ENCODE measurements at regions not wholly inside any gene's neighbourhood (a gene's known extent, or its start where the extent isn't known, plus 50 kb on each side); places are given as distances from the start of the nearest gene placed in this dataset.

DNA sequence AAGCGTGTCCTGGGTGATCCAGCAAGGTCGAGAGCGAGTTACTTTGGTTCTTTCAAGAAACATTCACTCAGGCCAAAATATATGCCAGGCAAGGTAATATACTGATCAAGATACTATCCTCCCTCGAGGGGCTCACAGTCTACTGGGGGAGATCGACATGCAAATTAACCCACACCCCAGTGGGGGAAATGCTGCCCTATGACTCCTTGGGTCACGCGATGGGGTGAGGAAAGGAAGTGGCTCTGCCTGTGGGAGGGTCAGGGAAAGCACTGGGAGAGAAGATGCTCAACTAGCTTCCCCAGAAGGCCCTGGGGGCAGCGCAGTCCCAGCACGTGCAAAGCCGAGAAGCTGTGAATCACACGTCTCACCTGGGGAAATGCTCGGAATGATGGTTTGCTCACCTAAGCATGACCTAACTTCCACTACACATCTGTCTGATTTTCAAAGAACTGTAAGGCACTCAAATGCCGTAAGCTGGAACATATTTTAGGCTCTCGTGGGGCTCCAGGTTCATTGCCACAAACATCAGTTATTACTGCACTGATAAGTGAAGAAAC, 130.7 kb downstream of the RCN1 start:
- 95% methylated on average over 14 of the region's 14 CpGs for WGBS (ENCODE audit: insufficient coverage)
- Histone ChIP-seq H3K27me3 (replicated peaks in 2 of 5; ENCODE audit: control insufficient read depth in 4 of 5, insufficient read depth in 5 of 5, low read length in 4 of 5) (no peaks in the 10 kb centered on the region), H3K4me1 (ENCODE audit: control extremely low read depth in 1 of 4, control insufficient read depth in 4 of 4, insufficient read depth in 4 of 4, low read length in 3 of 4) (no peaks in the 10 kb centered on the region), H3K4me3 (ENCODE audit: control insufficient read depth in 1 of 7, extremely low read depth in 1 of 7, insufficient read depth in 4 of 7, low read depth in 2 of 7, low read length in 6 of 7) (no peak overlapping the region), H3K36me3 (ENCODE audit: control insufficient read depth in 4 of 4, insufficient read depth in 4 of 4, low read length in 3 of 4) (no peaks in the 10 kb centered on the region), H3K27ac (ENCODE audit: insufficient read depth in 1 of 2, low read depth in 1 of 2, low read length in 2 of 2, poor library complexity in 1 of 2, severe bottlenecking in 2 of 2) (no peak overlapping the region), H3K9me3 (ENCODE audit: control extremely low read depth in 1 of 5, control insufficient read depth in 4 of 5, insufficient read depth in 2 of 5, low read depth in 1 of 5, low read length in 4 of 5) (no peaks in the 10 kb centered on the region)
- DNase-seq: no peak
- CTCF ChIA-PET: interaction anchor here (1.0 kb wide), 1 partner anchor 8 kb away, joined by 3 read pairs; no protein-coding TSS in a partner anchor
- POLR2A ChIA-PET: no interaction called here

DNA sequence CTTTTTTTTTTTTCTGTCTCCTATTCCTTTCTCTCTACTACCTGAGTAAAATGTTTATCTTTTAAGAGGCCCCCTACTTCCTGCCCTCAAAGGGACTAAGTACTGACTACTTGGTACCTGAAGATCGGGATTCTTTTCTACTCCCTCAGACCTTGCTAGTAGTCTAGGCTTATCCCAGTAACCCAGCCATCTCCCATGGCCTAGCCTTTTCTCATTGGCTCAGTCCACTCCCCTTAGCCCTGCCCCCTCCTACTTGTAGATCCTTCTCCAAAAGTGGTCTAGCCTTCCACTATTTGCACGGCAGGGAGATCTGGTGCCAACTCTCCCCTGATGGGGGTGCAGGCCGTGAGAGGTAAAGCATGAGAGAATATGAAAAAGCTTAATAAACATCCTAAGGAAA, 133.7 kb downstream of the RCN1 start:
- Histone ChIP-seq H3K4me3 (ENCODE audit: control insufficient read depth in 1 of 7, extremely low read depth in 1 of 7, insufficient read depth in 4 of 7, low read depth in 2 of 7, low read length in 6 of 7) (no peak overlapping the region), H3K27me3 (replicated peaks in 2 of 5; ENCODE audit: control insufficient read depth in 4 of 5, insufficient read depth in 5 of 5, low read length in 4 of 5) (no peaks in the 10 kb centered on the region), H3K27ac (ENCODE audit: insufficient read depth in 1 of 2, low read depth in 1 of 2, low read length in 2 of 2, poor library complexity in 1 of 2, severe bottlenecking in 2 of 2) (no peak overlapping the region), H3K9me3 (ENCODE audit: control extremely low read depth in 1 of 5, control insufficient read depth in 4 of 5, insufficient read depth in 2 of 5, low read depth in 1 of 5, low read length in 4 of 5) (no peaks in the 10 kb centered on the region), H3K36me3 (ENCODE audit: control insufficient read depth in 4 of 4, insufficient read depth in 4 of 4, low read length in 3 of 4) (no peaks in the 10 kb centered on the region), H3K4me1 (ENCODE audit: control extremely low read depth in 1 of 4, control insufficient read depth in 4 of 4, insufficient read depth in 4 of 4, low read length in 3 of 4) (no peaks in the 10 kb centered on the region)
- WGBS (ENCODE audit: insufficient coverage): 100% methylated on average over 1 of the region's 3 CpGs
- no peak for DNase-seq
- ChIA-PET POLR2A (no interaction called here), CTCF (interaction anchor here (1.7 kb wide), 1 partner anchor 8 kb away, joined by 6 read pairs; no protein-coding TSS in a partner anchor)

DNA sequence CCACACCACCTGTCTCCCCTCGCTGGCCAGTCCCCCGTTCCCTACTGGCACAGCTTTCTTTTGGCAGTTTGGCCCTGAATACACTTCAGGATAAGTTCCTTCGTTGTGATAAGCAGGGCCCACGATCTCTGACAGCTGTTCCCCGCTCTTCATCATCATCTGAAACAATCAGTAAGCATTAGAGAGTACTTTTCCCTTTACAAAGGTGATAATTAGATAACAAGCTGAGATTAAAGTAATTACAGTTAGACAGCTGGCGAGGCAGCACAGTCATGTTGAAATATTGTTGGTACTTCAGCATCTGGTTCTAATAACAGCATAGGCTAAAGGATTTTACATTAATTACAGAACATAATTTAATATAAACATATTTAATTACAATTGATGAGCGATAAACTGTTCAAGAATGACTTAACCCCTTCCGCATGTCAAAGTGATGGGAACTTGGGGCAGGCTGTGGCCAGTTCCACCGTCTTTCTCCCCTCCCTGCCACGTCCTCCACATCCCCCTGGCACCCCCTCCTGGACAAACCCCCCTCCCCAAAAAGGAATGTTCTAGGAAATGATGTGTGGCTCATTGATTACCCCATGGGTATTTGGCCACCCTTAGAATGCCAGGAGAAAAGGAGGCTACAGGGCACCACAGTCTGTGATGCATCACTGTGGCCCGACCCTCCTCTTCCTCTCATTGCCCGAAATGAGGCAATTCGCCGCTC, 134.9 kb downstream of the RCN1 start:
- 87% methylated on average over 8 of the region's 14 CpGs for WGBS (ENCODE audit: insufficient coverage)
- POLR2A ChIA-PET: no interaction called here
- Histone ChIP-seq H3K36me3 (ENCODE audit: control insufficient read depth in 4 of 4, insufficient read depth in 4 of 4, low read length in 3 of 4) (no peaks in the 10 kb centered on the region), H3K4me3 (ENCODE audit: control insufficient read depth in 1 of 7, extremely low read depth in 1 of 7, insufficient read depth in 4 of 7, low read depth in 2 of 7, low read length in 6 of 7) (no peak overlapping the region), H3K9me3 (ENCODE audit: control extremely low read depth in 1 of 5, control insufficient read depth in 4 of 5, insufficient read depth in 2 of 5, low read depth in 1 of 5, low read length in 4 of 5) (no peaks in the 10 kb centered on the region), H3K27me3 (replicated peaks in 2 of 5; ENCODE audit: control insufficient read depth in 4 of 5, insufficient read depth in 5 of 5, low read length in 4 of 5) (no peaks in the 10 kb centered on the region), H3K4me1 (ENCODE audit: control extremely low read depth in 1 of 4, control insufficient read depth in 4 of 4, insufficient read depth in 4 of 4, low read length in 3 of 4) (no peaks in the 10 kb centered on the region), H3K27ac (ENCODE audit: insufficient read depth in 1 of 2, low read depth in 1 of 2, low read length in 2 of 2, poor library complexity in 1 of 2, severe bottlenecking in 2 of 2) (no peak overlapping the region)
- CTCF ChIA-PET: interaction anchor here (1.0 kb wide), 1 partner anchor 767 kb away, joined by 3 read pairs; no protein-coding TSS in a partner anchor
- DNase-seq: no peak

DNA sequence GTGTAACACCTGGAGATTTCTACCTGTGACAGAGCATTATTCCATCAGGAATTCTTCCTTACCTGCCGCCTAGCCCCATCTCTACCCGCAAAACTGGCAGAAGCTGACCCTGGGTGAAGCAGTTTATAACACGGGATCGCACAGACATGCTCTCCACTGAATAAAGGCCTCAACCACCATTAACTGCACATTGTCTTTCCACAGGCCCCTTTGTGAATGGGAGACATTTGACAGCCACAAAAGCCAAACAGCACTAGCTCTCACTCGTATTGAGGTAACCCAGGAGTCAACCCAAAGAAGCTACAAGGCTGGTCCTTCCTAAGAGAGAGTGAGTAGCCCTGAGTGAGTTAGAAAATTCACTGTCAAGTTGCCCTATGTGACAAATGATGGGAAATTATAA, 135.6 kb downstream of the RCN1 start:
- no peak for DNase-seq
- Histone ChIP-seq H3K27me3 (replicated peaks in 2 of 5; ENCODE audit: control insufficient read depth in 4 of 5, insufficient read depth in 5 of 5, low read length in 4 of 5) (no peaks in the 10 kb centered on the region), H3K9me3 (ENCODE audit: control extremely low read depth in 1 of 5, control insufficient read depth in 4 of 5, insufficient read depth in 2 of 5, low read depth in 1 of 5, low read length in 4 of 5) (no peaks in the 10 kb centered on the region), H3K4me1 (ENCODE audit: control extremely low read depth in 1 of 4, control insufficient read depth in 4 of 4, insufficient read depth in 4 of 4, low read length in 3 of 4) (no peaks in the 10 kb centered on the region), H3K36me3 (ENCODE audit: control insufficient read depth in 4 of 4, insufficient read depth in 4 of 4, low read length in 3 of 4) (no peaks in the 10 kb centered on the region), H3K4me3 (ENCODE audit: control insufficient read depth in 1 of 7, extremely low read depth in 1 of 7, insufficient read depth in 4 of 7, low read depth in 2 of 7, low read length in 6 of 7) (no peak overlapping the region), H3K27ac (ENCODE audit: insufficient read depth in 1 of 2, low read depth in 1 of 2, low read length in 2 of 2, poor library complexity in 1 of 2, severe bottlenecking in 2 of 2) (no peak overlapping the region)
- 97% methylated on average over 4 of the region's 5 CpGs for WGBS (ENCODE audit: insufficient coverage)
- ChIA-PET CTCF (no interaction called here), POLR2A (no interaction called here)

DNA sequence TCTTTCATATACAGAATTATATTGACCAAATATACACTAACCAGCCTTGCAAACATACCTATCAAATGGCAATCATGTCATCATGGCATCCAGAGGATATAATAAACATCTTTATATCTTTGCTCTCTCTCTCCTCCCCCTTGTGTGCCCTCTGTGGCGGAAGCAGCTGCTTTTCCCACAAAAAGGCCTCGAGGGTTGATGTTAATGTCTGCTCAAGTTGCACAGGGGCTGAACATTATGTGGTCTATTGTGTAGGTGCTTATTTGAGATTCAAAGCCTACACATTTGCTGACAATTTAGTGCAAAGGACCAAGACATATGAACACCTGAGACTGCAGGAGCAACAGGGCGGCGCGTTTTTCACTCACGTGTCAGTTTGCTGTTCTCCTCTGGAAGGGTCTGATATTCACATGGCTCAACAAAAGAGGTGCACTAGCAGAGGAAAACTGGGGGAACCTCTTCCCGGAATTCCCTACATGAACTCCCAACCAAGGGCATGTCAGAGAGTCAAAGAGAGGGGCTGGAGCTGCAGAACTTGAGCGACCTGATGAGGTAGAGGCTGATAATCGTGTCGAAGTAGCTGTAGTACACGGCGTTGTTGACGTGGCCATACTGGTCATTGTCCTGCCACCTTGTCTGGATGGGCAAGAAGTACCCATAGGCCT, 138.8 kb downstream of the RCN1 start:
- CTCF ChIA-PET: interaction anchor here (0.7 kb wide), 1 partner anchor 68 kb away, joined by 3 read pairs; no protein-coding TSS in a partner anchor
- DNase-seq: no peak
- Histone ChIP-seq H3K4me1 (ENCODE audit: control extremely low read depth in 1 of 4, control insufficient read depth in 4 of 4, insufficient read depth in 4 of 4, low read length in 3 of 4) (no peaks in the 10 kb centered on the region), H3K36me3 (ENCODE audit: control insufficient read depth in 4 of 4, insufficient read depth in 4 of 4, low read length in 3 of 4) (no peaks in the 10 kb centered on the region), H3K27me3 (replicated peaks in 2 of 5; ENCODE audit: control insufficient read depth in 4 of 5, insufficient read depth in 5 of 5, low read length in 4 of 5) (peaks cover 0 to 2% (median 0%) of the 10 kb centered on the region in 5 experiments), H3K4me3 (ENCODE audit: control insufficient read depth in 1 of 7, extremely low read depth in 1 of 7, insufficient read depth in 4 of 7, low read depth in 2 of 7, low read length in 6 of 7) (no peak overlapping the region), H3K27ac (ENCODE audit: insufficient read depth in 1 of 2, low read depth in 1 of 2, low read length in 2 of 2, poor library complexity in 1 of 2, severe bottlenecking in 2 of 2) (no peak overlapping the region), H3K9me3 (ENCODE audit: control extremely low read depth in 1 of 5, control insufficient read depth in 4 of 5, insufficient read depth in 2 of 5, low read depth in 1 of 5, low read length in 4 of 5) (no peaks in the 10 kb centered on the region)
- POLR2A ChIA-PET: no interaction called here
- WGBS (ENCODE audit: insufficient coverage): 98% methylated on average over 11 of the region's 13 CpGs

DNA sequence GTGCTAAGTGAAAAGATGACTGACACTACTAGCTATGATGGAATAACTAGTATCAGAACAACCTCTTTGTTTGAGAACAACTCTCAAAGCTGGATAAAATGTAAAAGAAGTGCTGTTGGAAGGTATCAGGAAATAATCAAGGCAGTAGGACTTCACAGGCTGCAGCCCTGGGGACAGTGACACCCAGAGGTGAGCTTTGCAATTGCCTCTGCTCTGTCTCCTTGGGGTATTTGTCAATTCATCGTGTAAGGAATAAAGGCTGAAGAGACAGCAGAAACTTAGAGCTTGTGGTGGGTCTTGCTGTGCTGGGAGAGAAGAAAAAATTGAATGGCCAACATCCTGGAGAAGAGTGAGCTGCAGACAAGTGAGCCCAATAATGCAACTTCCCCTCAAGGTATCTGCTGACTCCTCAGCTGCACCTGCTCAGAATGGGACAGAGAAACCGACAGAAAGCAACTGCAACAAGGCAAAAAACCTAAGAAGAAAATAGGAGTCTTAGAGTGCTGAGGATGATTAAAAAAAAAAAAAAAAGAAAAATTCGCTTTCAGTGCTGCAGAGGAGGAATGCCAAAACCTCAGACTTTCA, 141.1 kb downstream of the RCN1 start:
- Histone ChIP-seq H3K4me3 (ENCODE audit: control insufficient read depth in 1 of 7, extremely low read depth in 1 of 7, insufficient read depth in 4 of 7, low read depth in 2 of 7, low read length in 6 of 7) (no peak overlapping the region), H3K4me1 (ENCODE audit: control extremely low read depth in 1 of 4, control insufficient read depth in 4 of 4, insufficient read depth in 4 of 4, low read length in 3 of 4) (no peaks in the 10 kb centered on the region), H3K9me3 (ENCODE audit: control extremely low read depth in 1 of 5, control insufficient read depth in 4 of 5, insufficient read depth in 2 of 5, low read depth in 1 of 5, low read length in 4 of 5) (no peaks in the 10 kb centered on the region), H3K27ac (ENCODE audit: insufficient read depth in 1 of 2, low read depth in 1 of 2, low read length in 2 of 2, poor library complexity in 1 of 2, severe bottlenecking in 2 of 2) (no peak overlapping the region), H3K36me3 (ENCODE audit: control insufficient read depth in 4 of 4, insufficient read depth in 4 of 4, low read length in 3 of 4) (no peaks in the 10 kb centered on the region), H3K27me3 (replicated peaks in 2 of 5; ENCODE audit: control insufficient read depth in 4 of 5, insufficient read depth in 5 of 5, low read length in 4 of 5) (peaks cover 0 to 2% (median 0%) of the 10 kb centered on the region in 5 experiments)
- POLR2A ChIA-PET: interaction anchor here (0.7 kb wide), 1 partner anchor 22 kb away, joined by 3 read pairs; no protein-coding TSS in a partner anchor
- CTCF ChIA-PET: interaction anchor here (0.9 to 1.9 kb wide), 5 partner anchors 8 to 989 kb away, joined by 3 to 6 read pairs (median 4); no protein-coding TSS in a partner anchor
- DNase-seq: peak; percentile 31 to 60 (median 54)
- 30% methylated on average over 2 of the region's 3 CpGs for WGBS (ENCODE audit: insufficient coverage)

Data from common myeloid progenitor, CD34-positive (primary cell).